ENCODE measurements at regions not wholly inside any gene's neighbourhood (a gene's known extent, or its start where the extent isn't known, plus 50 kb on each side); places are given as distances from the start of the nearest gene placed in this dataset.

- no peak overlapping the region for H3K4me3 ChIP-seq (ENCODE audit: low read depth in 2 of 2, low read length in 2 of 2)
- BruUV-seq (replicated peaks) = no TSS peak
- no peaks in the 10 kb centered on the region for H3K4me1 ChIP-seq (ENCODE audit: control insufficient read depth, insufficient read depth, low read length)
- POLR2A ChIA-PET = no interaction called here
- no peaks in the 10 kb centered on the region for H3K27me3 ChIP-seq (ENCODE audit: control insufficient read depth, insufficient read depth, low read length)
- H3K27ac ChIP-seq (ENCODE audit: low read length) = no peak overlapping the region
- in situ Hi-C loops (cut with HindIII; ENCODE audit: low pct_unique_long_range_greater_than_20kb, low sequenced_read_pairs) = no loop called here
- ATAC-seq = no peak
- intact Hi-C loops (cut with micrococcal nuclease; ENCODE audit: unreplicated experiment) = no loop called here
- CTCF ChIA-PET = no interaction called here
- H3K9me3 ChIP-seq (ENCODE audit: control insufficient read depth, insufficient read depth, low read depth, low read length) = no peaks in the 10 kb centered on the region
- TF ChIP-seq CTCF (IDR thresholded peaks at IDR 0.05) (no peak), POLR2AphosphoS5 (IDR thresholded peaks at IDR 0.05; ENCODE audit: low read depth, low read length) (no peak), TCF7L2 (IDR thresholded peaks at IDR 0.05; ENCODE audit: low read depth, low read length) (no peak), SIN3A (IDR thresholded peaks at IDR 0.05; ENCODE audit: borderline replicate concordance, insufficient read depth, low read depth, low read length) (no peak), REST (IDR thresholded peaks at IDR 0.05; ENCODE audit: insufficient read depth in 1 of 2, low read depth in 2 of 2, low read length in 1 of 2) (no peak)
- H3K36me3 ChIP-seq (ENCODE audit: control insufficient read depth, insufficient read depth, low read length) = no peaks in the 10 kb centered on the region
- no peak for DNase-seq (ENCODE audit: low read depth, low spot score)
These were observed 295.5 kb downstream of the MEIS1 start for GRCh38 chr2:66730441-66730840.

- Histone ChIP-seq H3K36me3 (ENCODE audit: control insufficient read depth, insufficient read depth, low read length) (no peaks in the 10 kb centered on the region), H3K4me1 (ENCODE audit: control insufficient read depth, insufficient read depth, low read length) (no peaks in the 10 kb centered on the region), H3K9me3 (ENCODE audit: control insufficient read depth, insufficient read depth, low read depth, low read length) (no peaks in the 10 kb centered on the region), H3K27me3 (ENCODE audit: control insufficient read depth, insufficient read depth, low read length) (no peaks in the 10 kb centered on the region), H3K27ac (ENCODE audit: low read length) (no peak overlapping the region), H3K4me3 (ENCODE audit: low read depth in 2 of 2, low read length in 2 of 2) (no peak overlapping the region)
- CTCF ChIA-PET = no interaction called here
- no peak for ATAC-seq
- no peak for DNase-seq (ENCODE audit: low read depth, low spot score)
- TF ChIP-seq CTCF (IDR thresholded peaks at IDR 0.05) = no peak
- TF ChIP-seq REST (IDR thresholded peaks at IDR 0.05; ENCODE audit: insufficient read depth in 1 of 2, low read depth in 2 of 2, low read length in 1 of 2) = no peak
- TF ChIP-seq SIN3A (IDR thresholded peaks at IDR 0.05; ENCODE audit: borderline replicate concordance, insufficient read depth, low read depth, low read length) = no peak
- no peak for TF ChIP-seq TCF7L2 (IDR thresholded peaks at IDR 0.05; ENCODE audit: low read depth, low read length)
- no peak for TF ChIP-seq POLR2AphosphoS5 (IDR thresholded peaks at IDR 0.05; ENCODE audit: low read depth, low read length)
- no TSS peak for BruUV-seq (replicated peaks)
- POLR2A ChIA-PET = no interaction called here
- in situ Hi-C loops (cut with HindIII; ENCODE audit: low pct_unique_long_range_greater_than_20kb, low sequenced_read_pairs) = no loop called here
- intact Hi-C loops (cut with micrococcal nuclease; ENCODE audit: unreplicated experiment) = no loop called here
These were observed 298.6 kb downstream of the MEIS1 start for GRCh38 chr2:66733364-66733999.
